ENCODE measurements at regions not wholly inside any gene's neighbourhood (a gene's known extent, or its start where the extent isn't known, plus 50 kb on each side); places are given as distances from the start of the nearest gene placed in this dataset.

DNA sequence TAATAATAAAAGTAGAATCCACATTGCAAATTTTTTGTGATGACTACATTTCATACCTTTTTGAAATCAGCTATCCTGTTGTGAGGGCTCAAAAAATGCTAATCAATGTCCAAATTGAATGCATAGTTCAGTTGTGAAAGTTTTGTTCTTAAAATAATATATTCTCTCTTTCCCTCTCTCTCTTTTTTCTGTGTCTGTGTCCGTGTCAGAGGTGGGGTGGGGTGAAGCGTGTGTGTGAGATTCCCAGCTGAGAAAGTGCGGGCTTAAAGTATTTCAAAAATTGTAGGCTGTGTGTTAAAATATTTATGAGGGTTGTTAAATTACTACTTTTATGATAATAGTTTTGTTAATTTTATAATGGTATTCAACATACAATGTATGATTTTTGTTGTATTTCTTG is 388.0 kb upstream of the LRRTM4 start:
- Histone ChIP-seq H3K27ac (ENCODE audit: low read depth, low read length) (no peak overlapping the region), H4K8ac (ENCODE audit: low read depth, low read length) (no peak overlapping the region), H3K36me3 (ENCODE audit: control insufficient read depth, insufficient read depth, low read length) (no peaks in the 10 kb centered on the region), H4K5ac (ENCODE audit: low read length) (no peak overlapping the region), H3K4me2 (ENCODE audit: low read length) (no peak overlapping the region), H3K4me1 (ENCODE audit: control insufficient read depth, low read depth, low read length) (no peaks in the 10 kb centered on the region), H3K4me3 (ENCODE audit: low read length) (no peak overlapping the region), H3K18ac (ENCODE audit: low read length) (no peak overlapping the region), H3K56ac (ENCODE audit: low read length) (no peak overlapping the region), H3K27me3 (ENCODE audit: insufficient read depth, low read length, poor library complexity) (no peaks in the 10 kb centered on the region), H2BK120ac (ENCODE audit: low read depth, low read length) (no peak overlapping the region), H3K4ac (ENCODE audit: low read depth, low read length) (no peak overlapping the region), H3K79me1 (ENCODE audit: low read length) (no peaks in the 10 kb centered on the region), H2AK5ac (ENCODE audit: low read length) (no peak overlapping the region), H3K79me2 (ENCODE audit: control insufficient read depth, insufficient read depth, low read length) (no peaks in the 10 kb centered on the region), H3K23ac (ENCODE audit: low read length) (no peak overlapping the region), H2BK15ac (replicated peaks; ENCODE audit: low read depth) (no peak overlapping the region), H3K9ac (ENCODE audit: low read length) (no peak overlapping the region), H2BK5ac (ENCODE audit: low read length) (no peak overlapping the region)
- 100% methylated on average over 1 of the region's 3 CpGs for WGBS (ENCODE audit: extremely low coverage, insufficient coverage, low lambda C conversion rate)
- DNase-seq, result no peak

- H3K36me3 ChIP-seq (ENCODE audit: control insufficient read depth, insufficient read depth, low read length), result no peaks in the 10 kb centered on the region
- no peak for DNase-seq
- H2BK120ac ChIP-seq (ENCODE audit: low read depth, low read length), result no peak overlapping the region
- H3K4me1 ChIP-seq (ENCODE audit: control insufficient read depth, low read depth, low read length), result no peaks in the 10 kb centered on the region
- no peak overlapping the region for H3K27ac ChIP-seq (ENCODE audit: low read depth, low read length)
- H3K4ac ChIP-seq (ENCODE audit: low read depth, low read length), result no peak overlapping the region
- no peaks in the 10 kb centered on the region for H3K79me2 ChIP-seq (ENCODE audit: control insufficient read depth, insufficient read depth, low read length)
- H2AK5ac ChIP-seq (ENCODE audit: low read length), result no peak overlapping the region
- H3K23ac ChIP-seq (ENCODE audit: low read length), result no peak overlapping the region
- no peak overlapping the region for H4K8ac ChIP-seq (ENCODE audit: low read depth, low read length)
- no peak overlapping the region for H3K56ac ChIP-seq (ENCODE audit: low read length)
- no peak overlapping the region for H4K5ac ChIP-seq (ENCODE audit: low read length)
- H3K79me1 ChIP-seq (ENCODE audit: low read length), result no peaks in the 10 kb centered on the region
- no peak overlapping the region for H2BK5ac ChIP-seq (ENCODE audit: low read length)
- H3K27me3 ChIP-seq (ENCODE audit: insufficient read depth, low read length, poor library complexity), result no peaks in the 10 kb centered on the region
- no peak overlapping the region for H3K18ac ChIP-seq (ENCODE audit: low read length)
- H3K4me3 ChIP-seq (ENCODE audit: low read length), result no peak overlapping the region
- WGBS (ENCODE audit: extremely low coverage, insufficient coverage, low lambda C conversion rate), result no CpG with 5 or more reads among the region's 3 CpGs
- H3K9ac ChIP-seq (ENCODE audit: low read length), result no peak overlapping the region
- no peak overlapping the region for H2BK15ac ChIP-seq (replicated peaks; ENCODE audit: low read depth)
- no peak overlapping the region for H3K4me2 ChIP-seq (ENCODE audit: low read length)
Measured at GRCh38 chr2:77920838-77921366, 398.7 kb upstream of the LRRTM4 start.

DNA sequence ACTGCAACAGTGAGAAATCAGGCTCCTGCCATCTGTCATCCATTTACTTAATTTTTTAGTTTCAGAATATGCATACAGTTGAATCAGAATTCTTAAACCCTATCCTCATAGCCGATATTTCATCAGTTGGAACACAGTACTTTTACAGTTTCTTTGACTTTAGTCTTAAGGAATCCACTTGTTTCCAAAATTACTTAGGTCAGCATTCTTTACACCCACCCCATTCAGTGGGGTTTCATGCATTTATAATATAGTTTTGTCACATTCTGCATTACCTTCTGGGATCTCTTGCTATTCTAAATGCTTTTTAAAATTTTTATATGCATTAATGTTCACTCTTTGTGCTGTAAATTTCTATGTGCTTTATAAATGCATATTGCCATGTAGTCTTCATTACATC is 400.4 kb upstream of the LRRTM4 start:
- Histone ChIP-seq H3K79me2 (ENCODE audit: control insufficient read depth, insufficient read depth, low read length) (no peaks in the 10 kb centered on the region), H3K56ac (ENCODE audit: low read length) (no peak overlapping the region), H3K36me3 (ENCODE audit: control insufficient read depth, insufficient read depth, low read length) (no peaks in the 10 kb centered on the region), H3K18ac (ENCODE audit: low read length) (no peak overlapping the region), H2BK120ac (ENCODE audit: low read depth, low read length) (no peak overlapping the region), H3K9ac (ENCODE audit: low read length) (no peak overlapping the region), H3K27ac (ENCODE audit: low read depth, low read length) (no peak overlapping the region), H2BK15ac (replicated peaks; ENCODE audit: low read depth) (no peak overlapping the region), H2BK5ac (ENCODE audit: low read length) (no peak overlapping the region), H3K79me1 (ENCODE audit: low read length) (no peaks in the 10 kb centered on the region), H3K27me3 (ENCODE audit: insufficient read depth, low read length, poor library complexity) (no peaks in the 10 kb centered on the region), H3K4ac (ENCODE audit: low read depth, low read length) (no peak overlapping the region), H4K8ac (ENCODE audit: low read depth, low read length) (no peak overlapping the region), H2AK5ac (ENCODE audit: low read length) (no peak overlapping the region), H4K5ac (ENCODE audit: low read length) (no peak overlapping the region), H3K4me3 (ENCODE audit: low read length) (no peak overlapping the region), H3K23ac (ENCODE audit: low read length) (no peak overlapping the region), H3K4me2 (ENCODE audit: low read length) (no peak overlapping the region), H3K4me1 (ENCODE audit: control insufficient read depth, low read depth, low read length) (no peaks in the 10 kb centered on the region)
- no CpG with 5 or more reads among the region's 1 CpG for WGBS (ENCODE audit: extremely low coverage, insufficient coverage, low lambda C conversion rate)
- no peak for DNase-seq

- Histone ChIP-seq H3K23ac (ENCODE audit: low read length) (no peak overlapping the region), H3K4me3 (ENCODE audit: low read length) (no peak overlapping the region), H3K79me1 (ENCODE audit: low read length) (no peaks in the 10 kb centered on the region), H2BK120ac (ENCODE audit: low read depth, low read length) (no peak overlapping the region), H4K8ac (ENCODE audit: low read depth, low read length) (no peak overlapping the region), H3K79me2 (ENCODE audit: control insufficient read depth, insufficient read depth, low read length) (no peaks in the 10 kb centered on the region), H3K56ac (ENCODE audit: low read length) (no peak overlapping the region), H3K27ac (ENCODE audit: low read depth, low read length) (no peak overlapping the region), H3K18ac (ENCODE audit: low read length) (no peak overlapping the region), H3K4me1 (ENCODE audit: control insufficient read depth, low read depth, low read length) (no peaks in the 10 kb centered on the region), H3K36me3 (ENCODE audit: control insufficient read depth, insufficient read depth, low read length) (no peaks in the 10 kb centered on the region), H2BK5ac (ENCODE audit: low read length) (no peak overlapping the region), H2AK5ac (ENCODE audit: low read length) (no peak overlapping the region), H3K4ac (ENCODE audit: low read depth, low read length) (no peak overlapping the region), H3K9ac (ENCODE audit: low read length) (no peak overlapping the region), H2BK15ac (replicated peaks; ENCODE audit: low read depth) (no peak overlapping the region), H3K27me3 (ENCODE audit: insufficient read depth, low read length, poor library complexity) (no peaks in the 10 kb centered on the region), H4K5ac (ENCODE audit: low read length) (no peak overlapping the region), H3K4me2 (ENCODE audit: low read length) (no peak overlapping the region)
- WGBS (ENCODE audit: extremely low coverage, insufficient coverage, low lambda C conversion rate), result no CpG with 5 or more reads among the region's 5 CpGs
- DNase-seq, result no peak
Measured at GRCh38 chr2:77937366-77937765, 415.2 kb upstream of the LRRTM4 start.

DNA sequence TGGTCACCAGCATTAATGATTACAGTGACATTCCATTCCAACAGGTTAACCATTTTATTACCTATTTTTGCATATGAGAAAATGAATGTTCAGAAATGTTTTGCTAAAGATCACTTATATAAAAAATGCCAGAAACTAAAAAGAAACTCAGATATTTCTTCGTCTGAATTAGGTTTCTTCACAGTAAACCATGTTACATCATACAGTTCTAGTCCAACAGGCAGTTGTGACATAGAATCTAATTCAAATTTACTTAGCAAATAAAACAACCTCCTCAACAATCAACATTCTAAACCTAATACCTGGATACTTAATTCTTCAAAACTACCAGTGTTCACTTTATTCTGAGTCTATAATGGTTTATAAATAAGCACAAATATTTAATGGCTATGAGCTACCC is 416.3 kb upstream of the LRRTM4 start:
- H3K4me2 ChIP-seq (ENCODE audit: low read length), result no peak overlapping the region
- H2BK120ac ChIP-seq (ENCODE audit: low read depth, low read length), result no peak overlapping the region
- no peak overlapping the region for H2BK5ac ChIP-seq (ENCODE audit: low read length)
- H3K4me3 ChIP-seq (ENCODE audit: low read length), result no peak overlapping the region
- no peak overlapping the region for H3K23ac ChIP-seq (ENCODE audit: low read length)
- no peak overlapping the region for H3K4ac ChIP-seq (ENCODE audit: low read depth, low read length)
- no peak overlapping the region for H3K56ac ChIP-seq (ENCODE audit: low read length)
- H3K79me1 ChIP-seq (ENCODE audit: low read length), result no peaks in the 10 kb centered on the region
- no peaks in the 10 kb centered on the region for H3K4me1 ChIP-seq (ENCODE audit: control insufficient read depth, low read depth, low read length)
- H4K5ac ChIP-seq (ENCODE audit: low read length), result no peak overlapping the region
- no peaks in the 10 kb centered on the region for H3K27me3 ChIP-seq (ENCODE audit: insufficient read depth, low read length, poor library complexity)
- H2AK5ac ChIP-seq (ENCODE audit: low read length), result no peak overlapping the region
- no peak overlapping the region for H3K18ac ChIP-seq (ENCODE audit: low read length)
- H3K79me2 ChIP-seq (ENCODE audit: control insufficient read depth, insufficient read depth, low read length), result no peaks in the 10 kb centered on the region
- WGBS (ENCODE audit: extremely low coverage, insufficient coverage, low lambda C conversion rate), result no CpG with 5 or more reads among the region's 1 CpG
- H3K27ac ChIP-seq (ENCODE audit: low read depth, low read length), result no peak overlapping the region
- H2BK15ac ChIP-seq (replicated peaks; ENCODE audit: low read depth), result no peak overlapping the region
- no peak overlapping the region for H4K8ac ChIP-seq (ENCODE audit: low read depth, low read length)
- no peak overlapping the region for H3K9ac ChIP-seq (ENCODE audit: low read length)
- H3K36me3 ChIP-seq (ENCODE audit: control insufficient read depth, insufficient read depth, low read length), result no peaks in the 10 kb centered on the region
- DNase-seq, result no peak

GRCh38 chr2:77939370-77939769 is 417.2 kb upstream of the LRRTM4 start:
- no peak overlapping the region for H3K9ac ChIP-seq (ENCODE audit: low read length)
- WGBS (ENCODE audit: extremely low coverage, insufficient coverage, low lambda C conversion rate), result no CpG with 5 or more reads among the region's 1 CpG

More at GRCh38 chr2:77939370-77939769, 417.2 kb upstream of the LRRTM4 start:
- Histone ChIP-seq H3K79me1 (ENCODE audit: low read length) (no peaks in the 10 kb centered on the region), H4K8ac (ENCODE audit: low read depth, low read length) (no peak overlapping the region), H3K4me3 (ENCODE audit: low read length) (no peak overlapping the region), H3K18ac (ENCODE audit: low read length) (no peak overlapping the region), H2BK120ac (ENCODE audit: low read depth, low read length) (no peak overlapping the region), H3K23ac (ENCODE audit: low read length) (no peak overlapping the region), H2AK5ac (ENCODE audit: low read length) (no peak overlapping the region), H3K36me3 (ENCODE audit: control insufficient read depth, insufficient read depth, low read length) (no peaks in the 10 kb centered on the region), H3K27me3 (ENCODE audit: insufficient read depth, low read length, poor library complexity) (no peaks in the 10 kb centered on the region), H3K4me2 (ENCODE audit: low read length) (no peak overlapping the region), H4K5ac (ENCODE audit: low read length) (no peak overlapping the region), H2BK5ac (ENCODE audit: low read length) (no peak overlapping the region), H3K79me2 (ENCODE audit: control insufficient read depth, insufficient read depth, low read length) (no peaks in the 10 kb centered on the region), H3K56ac (ENCODE audit: low read length) (no peak overlapping the region), H2BK15ac (replicated peaks; ENCODE audit: low read depth) (no peak overlapping the region), H3K4ac (ENCODE audit: low read depth, low read length) (no peak overlapping the region), H3K4me1 (ENCODE audit: control insufficient read depth, low read depth, low read length) (no peaks in the 10 kb centered on the region), H3K27ac (ENCODE audit: low read depth, low read length) (no peak overlapping the region)
- DNase-seq, result no peak
